Upper lobe of left lung (tissue), 4 donors: ENCODE measurements at regions not wholly inside any gene's neighbourhood (a gene's known extent, or its start where the extent isn't known, plus 50 kb on each side); places are given as distances from the start of the nearest gene placed in this dataset.

Experiments
- CTCF ChIP-seq, 6 experiments: fragments of 450-650 bp in 4 of 6; fragments of 200-600 bp in 2 of 6; sonication (generic) in 2 of 6; IDR thresholded peaks; one replicate each; pipeline ENCODE4 v1.5.1; 2016 to 2019; ENCODE audit warnings: antibody characterized with exemption in 6 of 6
- POLR2A ChIP-seq, 4 donors: fragments of 450-650 bp; IDR thresholded peaks; one replicate each; pipeline ENCODE4 v1.5.1; 2016 to 2017; ENCODE audit warnings: antibody characterized with exemption in 4 of 4, mild to moderate bottlenecking in 2 of 4
- POLR2AphosphoS5 ChIP-seq, 2 donors: sonication (generic); formaldehyde crosslinking; IDR thresholded peaks; one replicate each; pipeline ENCODE4 v1.5.1; 2017; ENCODE audit warnings: antibody characterized with exemption in 2 of 2

- TF ChIP-seq POLR2AphosphoS5 (IDR thresholded peaks at IDR 0.05) = no peak
- no peak for TF ChIP-seq POLR2A (IDR thresholded peaks at IDR 0.05)
- TF ChIP-seq CTCF (IDR thresholded peaks at IDR 0.05) = no peak
Observed at GRCh38 chr2:64225491-64225890, 81.3 kb upstream of the PELI1 start.
